ENCODE measurements at regions not wholly inside any gene's neighbourhood (a gene's known extent, or its start where the extent isn't known, plus 50 kb on each side); places are given as distances from the start of the nearest gene placed in this dataset.

- no peaks in the 10 kb centered on the region for H3K36me3 ChIP-seq (ENCODE audit: control insufficient read depth, insufficient read depth, low read length)
- ChIA-PET CTCF (interaction anchor here (0.9 to 3.9 kb wide), 2 partner anchors 12 to 117 kb away, joined by 3 to 52 read pairs; no protein-coding TSS in a partner anchor), POLR2A (no interaction called here)
- no peaks in the 10 kb centered on the region for H3K27me3 Mint-ChIP-seq (ENCODE audit: insufficient read depth, unreplicated experiment)
- H3K27me3 ChIP-seq (replicated peaks; ENCODE audit: control insufficient read depth, insufficient read depth, low read length): no peaks in the 10 kb centered on the region
- H3K4me1 Mint-ChIP-seq (ENCODE audit: low read depth, unreplicated experiment): no peaks in the 10 kb centered on the region
- no peak overlapping the region for H3K27ac Mint-ChIP-seq (ENCODE audit: unreplicated experiment)
- intact Hi-C loops (cut with micrococcal nuclease; ENCODE audit: unreplicated experiment): loop anchor here (5.0 to 10.0 kb wide), 2 partner anchors 100 to 622 kb away; partner anchors contain the start of gene IL12A
- TF ChIP-seq CTCF (IDR thresholded peaks at IDR 0.05; ENCODE audit: insufficient read depth in 1 of 2, low read depth in 1 of 2, low read length in 1 of 2, severe bottlenecking in 1 of 2, unreplicated experiment in 1 of 2): no peak
- DNase-seq: no peak
- no peak overlapping the region for H3K4me3 Mint-ChIP-seq (ENCODE audit: unreplicated experiment)
- no peaks in the 10 kb centered on the region for H3K9me3 ChIP-seq
- H3K4me1 ChIP-seq: no peaks in the 10 kb centered on the region
- H3K4me3 ChIP-seq (ENCODE audit: low read depth, low read length): no peak overlapping the region
- peaks cover 22% of the 10 kb centered on the region for H3K36me3 Mint-ChIP-seq (ENCODE audit: insufficient read depth, unreplicated experiment)
- H3K9me3 Mint-ChIP-seq (ENCODE audit: unreplicated experiment): no peaks in the 10 kb centered on the region
- BruUV-seq (replicated peaks): no TSS peak
These were observed 101.5 kb upstream of the IL12A start for GRCh38 chr3:159887168-159887567.

- H3K36me3 ChIP-seq (ENCODE audit: control insufficient read depth, insufficient read depth, low read length): no peaks in the 10 kb centered on the region
- CTCF ChIA-PET: interaction anchor here (3.9 kb wide), 1 partner anchor 117 kb away, joined by 52 read pairs; no protein-coding TSS in a partner anchor
- no peaks in the 10 kb centered on the region for H3K4me1 ChIP-seq
- DNase-seq: no peak
- no peaks in the 10 kb centered on the region for H3K9me3 Mint-ChIP-seq (ENCODE audit: unreplicated experiment)
- no peak overlapping the region for H3K4me3 ChIP-seq (ENCODE audit: low read depth, low read length)
- no TSS peak for BruUV-seq (replicated peaks)
- no peaks in the 10 kb centered on the region for H3K4me1 Mint-ChIP-seq (ENCODE audit: low read depth, unreplicated experiment)
- POLR2A ChIA-PET: no interaction called here
- H3K36me3 Mint-ChIP-seq (ENCODE audit: insufficient read depth, unreplicated experiment): peaks cover 22% of the 10 kb centered on the region
- H3K9me3 ChIP-seq: no peaks in the 10 kb centered on the region
- no peak overlapping the region for H3K4me3 Mint-ChIP-seq (ENCODE audit: unreplicated experiment)
- no peak overlapping the region for H3K27ac Mint-ChIP-seq (ENCODE audit: unreplicated experiment)
- no peaks in the 10 kb centered on the region for H3K27me3 ChIP-seq (replicated peaks; ENCODE audit: control insufficient read depth, insufficient read depth, low read length)
- no peaks in the 10 kb centered on the region for H3K27me3 Mint-ChIP-seq (ENCODE audit: insufficient read depth, unreplicated experiment)
- no peak for TF ChIP-seq CTCF (IDR thresholded peaks at IDR 0.05; ENCODE audit: insufficient read depth in 1 of 2, low read depth in 1 of 2, low read length in 1 of 2, severe bottlenecking in 1 of 2, unreplicated experiment in 1 of 2)
- intact Hi-C loops (cut with micrococcal nuclease; ENCODE audit: unreplicated experiment): loop anchor here (5.0 to 10.0 kb wide), 2 partner anchors 99 to 623 kb away; partner anchors contain the start of gene IL12A
These were observed 100.7 kb upstream of the IL12A start for GRCh38 chr3:159887911-159888310.

- H3K36me3 ChIP-seq (ENCODE audit: control insufficient read depth, insufficient read depth, low read length): no peaks in the 10 kb centered on the region
- no peaks in the 10 kb centered on the region for H3K27me3 ChIP-seq (replicated peaks; ENCODE audit: control insufficient read depth, insufficient read depth, low read length)
- ChIA-PET POLR2A (no interaction called here), CTCF (no interaction called here)
- Mint-ChIP-seq H3K4me1 (ENCODE audit: low read depth, unreplicated experiment) (no peaks in the 10 kb centered on the region), H3K27me3 (ENCODE audit: insufficient read depth, unreplicated experiment) (no peaks in the 10 kb centered on the region), H3K4me3 (ENCODE audit: unreplicated experiment) (no peak overlapping the region), H3K27ac (ENCODE audit: unreplicated experiment) (no peak overlapping the region), H3K36me3 (ENCODE audit: insufficient read depth, unreplicated experiment) (peaks cover 21% of the 10 kb centered on the region), H3K9me3 (ENCODE audit: unreplicated experiment) (no peaks in the 10 kb centered on the region)
- DNase-seq: no peak
- intact Hi-C loops (cut with micrococcal nuclease; ENCODE audit: unreplicated experiment): no loop called here
- TF ChIP-seq CTCF (IDR thresholded peaks at IDR 0.05; ENCODE audit: insufficient read depth in 1 of 2, low read depth in 1 of 2, low read length in 1 of 2, severe bottlenecking in 1 of 2, unreplicated experiment in 1 of 2): no peak
- BruUV-seq (replicated peaks): no TSS peak
- no peak overlapping the region for H3K4me3 ChIP-seq (ENCODE audit: low read depth, low read length)
- no peaks in the 10 kb centered on the region for H3K9me3 ChIP-seq
- H3K4me1 ChIP-seq: no peaks in the 10 kb centered on the region
These were observed 96.4 kb upstream of the IL12A start for GRCh38 chr3:159892171-159892795.
